Fibroblast of pulmonary artery (primary cell): ENCODE measurements at regions not wholly inside any gene's neighbourhood (a gene's known extent, or its start where the extent isn't known, plus 50 kb on each side); places are given as distances from the start of the nearest gene placed in this dataset.

ENCODE experiments used
- DNase-seq: peaks from one replicate; pipeline ENCODE4 v3.0.0-alpha.2; 2010; ENCODE audit warnings: low read depth
- H3K4me3 ChIP-seq: replicated peaks from 2 replicates; pipeline ENCODE4 v1.5.1; 2011; ENCODE audit warnings: low read depth, mild to moderate bottlenecking, control low read depth, low read length, moderate library complexity
- CTCF ChIP-seq: IDR thresholded peaks from 2 replicates; pipeline ENCODE4 v1.5.1; 2011; ENCODE audit warnings: mild to moderate bottlenecking, control low read depth, low read length, inconsistent platforms; ENCODE audit errors: missing control alignments

- no peak for DNase-seq
- TF ChIP-seq CTCF = no peak
- no peak overlapping the region for H3K4me3 ChIP-seq
Measured at GRCh38 chr13:44822291-44822690, 167.0 kb downstream of the NUFIP1 start.

GRCh38 chr13:44819772-44820171, 169.5 kb downstream of the NUFIP1 start:
- no peak for DNase-seq
- TF ChIP-seq CTCF = no peak
- H3K4me3 ChIP-seq = no peak overlapping the region

GRCh38 chr13:44819245-44819644, 170.0 kb downstream of the NUFIP1 start:
- TF ChIP-seq CTCF = no peak
- H3K4me3 ChIP-seq = no peak overlapping the region
- DNase-seq = peak; percentile 82

GRCh38 chr13:44818428-44818827, 170.8 kb downstream of the NUFIP1 start:
- H3K4me3 ChIP-seq = no peak overlapping the region
- DNase-seq = peak; percentile 36
- TF ChIP-seq CTCF = peak; percentile 15

- no peak overlapping the region for H3K4me3 ChIP-seq
- TF ChIP-seq CTCF = no peak
- no peak for DNase-seq
Measured at GRCh38 chr13:44818016-44818415, 171.3 kb downstream of the NUFIP1 start.

GRCh38 chr13:44817131-44817671, 172.1 kb downstream of the NUFIP1 start:
- TF ChIP-seq CTCF = no peak
- peak; percentile 38 for DNase-seq
- H3K4me3 ChIP-seq = no peak overlapping the region

GRCh38 chr13:44816701-44817100, 172.6 kb downstream of the NUFIP1 start:
- no peak for DNase-seq
- no peak for TF ChIP-seq CTCF

More at GRCh38 chr13:44816701-44817100, 172.6 kb downstream of the NUFIP1 start:
- H3K4me3 ChIP-seq = no peak overlapping the region
